HepG2 (cell line): ENCODE measurements at regions not wholly inside any gene's neighbourhood (a gene's known extent, or its start where the extent isn't known, plus 50 kb on each side); places are given as distances from the start of the nearest gene placed in this dataset.

Experiments
- ATAC-seq: fragments of 200-7000 bp; cut with Tn5 transposase; 3 replicates; pipeline ENCODE4 v1.9.1; 2020; ENCODE audit warnings: mild to moderate bottlenecking, moderate library complexity
- BruUV-seq: library from RNA; stranded (reverse); fragments of 400-500 nt; replicated peaks from 2 replicates; lab custom pipeline; 2021; lab: Mats Ljungman, UMichigan
- CTCF ChIA-PET: fragments of 300-600 bp; formaldehyde crosslinking; extraction: SDS; loops from one replicate; lab custom pipeline; 2021; ENCODE audit warnings: low total read pairs, inconsistent platforms, low intra/inter-chr PET ratio; lab: Yijun Ruan, JAX
- POLR2A ChIA-PET: fragments of 350-600 bp; sonication (Branson Sonifier 250); formaldehyde crosslinking; loops from one replicate; lab custom pipeline; 2020; ENCODE audit warnings: antibody characterized with exemption, inconsistent platforms; lab: Yijun Ruan, JAX
- DNase-seq: peaks from one replicate; pipeline ENCODE4 v3.0.0-alpha.2; 2015; ENCODE audit warnings: low spot score
- FAIRE-seq: peaks from 3 replicates; lab custom pipeline; 2011; peaks lifted over from hg19 to GRCh38; lab: Jason Lieb, UNC
- H2AFZ ChIP-seq: one replicate; pipeline ENCODE4 v1.6.1; 2011; ENCODE audit warnings: low read length, inconsistent platforms
- H3K27ac ChIP-seq: fragments of 300-600 bp; 3 replicates; pipeline ENCODE4 v1.8.0; 2011; ENCODE audit warnings: mixed run types, mild to moderate bottlenecking, mixed read lengths, low read length, inconsistent platforms; ENCODE audit not compliant: insufficient read depth; ENCODE audit errors: extremely low read length
- H3K27me3 ChIP-seq, 2 experiments: fragments of 200-600 bp in 1 of 2; 2 replicates in 1 of 2; 3 replicates in 1 of 2; pipeline versions ENCODE4 v1.6.0 to v1.8.0; 2011; ENCODE audit warnings: low read length in 2 of 2, mild to moderate bottlenecking in 2 of 2, moderate library complexity in 2 of 2, inconsistent platforms in 1 of 2; ENCODE audit not compliant: insufficient read depth in 2 of 2, control insufficient read depth in 1 of 2
- H3K36me3 ChIP-seq, 2 experiments: fragments of 200-600 bp in 1 of 2; replicated peaks in 1 of 2; 2 replicates in 1 of 2; 3 replicates in 1 of 2; pipeline versions ENCODE4 v1.5.1 to v1.8.0; 2011; ENCODE audit warnings: low read length in 2 of 2, inconsistent platforms in 1 of 2; ENCODE audit not compliant: insufficient read depth in 2 of 2, control insufficient read depth in 1 of 2
- H3K4me1 ChIP-seq: 2 replicates; pipeline ENCODE4 v1.5.1; 2012; ENCODE audit warnings: low read length, inconsistent platforms; ENCODE audit not compliant: insufficient read depth
- H3K4me2 ChIP-seq: 2 replicates; pipeline ENCODE4 v1.6.0; 2011; ENCODE audit warnings: low read depth, low read length, inconsistent platforms
- H3K4me3 ChIP-seq, 3 experiments: fragments of 200-600 bp in 1 of 3; sonication (generic), shearing (Covaris generic) in 1 of 3; replicated peaks in 1 of 3; 2 replicates each; pipeline ENCODE4 v1.5.1; 2011 to 2016; ENCODE audit warnings: low read length in 3 of 3, inconsistent platforms in 2 of 3, low read depth in 2 of 3, mild to moderate bottlenecking in 2 of 3, control low read depth in 1 of 3, mixed read lengths in 1 of 3; ENCODE audit not compliant: insufficient read depth in 1 of 3
- H3K79me2 ChIP-seq: one replicate; pipeline ENCODE4 v1.6.1; 2011; ENCODE audit warnings: low read length, inconsistent platforms; ENCODE audit not compliant: insufficient read depth
- H3K9ac ChIP-seq: 2 replicates; pipeline ENCODE4 v1.6.0; 2011; ENCODE audit warnings: mild to moderate bottlenecking, low read depth, low read length, inconsistent platforms; ENCODE audit not compliant: insufficient read depth
- H3K9me3 ChIP-seq: 2 replicates; pipeline ENCODE4 v1.5.1; 2012; ENCODE audit warnings: mild to moderate bottlenecking, low read length
- H4K20me1 ChIP-seq: 2 replicates; pipeline ENCODE4 v1.6.0; 2011; ENCODE audit warnings: inconsistent platforms, mild to moderate bottlenecking, low read length, moderate library complexity; ENCODE audit not compliant: insufficient read depth
- AKAP8 ChIP-seq: sonication (generic); formaldehyde crosslinking; IDR thresholded peaks from 2 replicates; pipeline ENCODE4 v1.5.1; 2020; ENCODE audit warnings: mild to moderate bottlenecking, missing genetic modification reagents
- CREBL2 ChIP-seq: sonication (generic); formaldehyde crosslinking; IDR thresholded peaks from 2 replicates; pipeline ENCODE4 v1.8.1; 2023; ENCODE audit warnings: missing genetic modification reagents, mild to moderate bottlenecking, borderline replicate concordance
- CTCF ChIP-seq: sonication (generic); formaldehyde crosslinking; IDR thresholded peaks from 2 replicates; pipeline ENCODE4 v1.5.0; 2020; ENCODE audit warnings: mild to moderate bottlenecking, missing genetic modification reagents, moderate library complexity
- ELF3 ChIP-seq: IDR thresholded peaks from 2 replicates; pipeline ENCODE4 v1.6.1; 2016; ENCODE audit warnings: missing genetic modification reagents, missing compliant biosample characterization
- IRX3 ChIP-seq: sonication (generic); formaldehyde crosslinking; IDR thresholded peaks from 2 replicates; pipeline ENCODE4 v1.8.1; 2023; ENCODE audit warnings: mild to moderate bottlenecking, low read depth, missing genetic modification reagents, borderline replicate concordance
- MIXL1 ChIP-seq: IDR thresholded peaks from 2 replicates; pipeline ENCODE4 v1.6.1; 2016
- MLLT10 ChIP-seq: sonication (generic); formaldehyde crosslinking; IDR thresholded peaks from 2 replicates; pipeline ENCODE4 v1.4.0; 2020; ENCODE audit warnings: missing genetic modification reagents
- PREB ChIP-seq: sonication (generic); formaldehyde crosslinking; IDR thresholded peaks from 2 replicates; pipeline ENCODE4 v1.4.0; 2020; ENCODE audit warnings: missing genetic modification reagents
- SKI ChIP-seq: fragments of 450-650 bp; IDR thresholded peaks from one replicate; pipeline ENCODE4 v1.6.1; 2018; ENCODE audit warnings: mild to moderate bottlenecking; ENCODE audit not compliant: partially characterized antibody
- SMC3 ChIP-seq: IDR thresholded peaks from 2 replicates; pipeline ENCODE4 v1.6.1; 2011; ENCODE audit warnings: low read length, improper control_type of control experiment
- THAP11 ChIP-seq: IDR thresholded peaks from 2 replicates; pipeline ENCODE4 v1.6.1; 2016; ENCODE audit warnings: missing biosample characterization, missing genetic modification reagents
- YY1 ChIP-seq: IDR thresholded peaks from 2 replicates; pipeline ENCODE4 v1.6.1; 2011; ENCODE audit warnings: low read length, low read depth, moderate library complexity, mild to moderate bottlenecking; ENCODE audit not compliant: insufficient read depth, insufficient replicate concordance
- ZMYM4 ChIP-seq: sonication (generic); formaldehyde crosslinking; IDR thresholded peaks from 2 replicates; pipeline ENCODE4 v1.8.1; 2023; ENCODE audit warnings: mild to moderate bottlenecking, missing genetic modification reagents
- ZNF12 ChIP-seq: sonication (generic); formaldehyde crosslinking; IDR thresholded peaks from 2 replicates; pipeline ENCODE4 v1.5.0; 2020; ENCODE audit warnings: missing genetic modification reagents
- ZNF781 ChIP-seq: sonication (generic); formaldehyde crosslinking; IDR thresholded peaks from 2 replicates; pipeline ENCODE4 v1.5.1; 2020; ENCODE audit warnings: borderline replicate concordance, mild to moderate bottlenecking, missing genetic modification reagents; ENCODE audit errors: not compliant biosample characterization
- ZSCAN30 ChIP-seq: sonication (generic); formaldehyde crosslinking; IDR thresholded peaks from 2 replicates; pipeline ENCODE4 v1.5.0; 2020; ENCODE audit warnings: mild to moderate bottlenecking, missing genetic modification reagents
- WGBS: methylation state at CpG from one replicate; pipeline ENCODE4 v1.1.6; 2017; ENCODE audit warnings: low lambda C conversion rate; 5-methylcytosine and 5-hydroxymethylcytosine counted together
- in situ Hi-C: cut with HindIII; loops from 2 replicates; pipeline ENCODE4 v1.10.0; 2017; ENCODE audit warnings: low pct_unique_long_range_greater_than_20kb; ENCODE audit not compliant: extremely low pct_ligation_motif_present
- intact Hi-C: fragments of 100-400 bp; cut with micrococcal nuclease; formaldehyde crosslinking; loops from one replicate; pipeline ENCODE4 v1.10.0; 2022; ENCODE audit not compliant: unreplicated experiment
- TF ChIP-seq, protein P1 (sequence below): sonication (generic); formaldehyde crosslinking; IDR thresholded peaks from 2 replicates; pipeline ENCODE4 v1.8.0; 2022; ENCODE audit warnings: mild to moderate bottlenecking, missing genetic modification reagents, moderate library complexity
- TF ChIP-seq, protein P2 (sequence below): sonication (generic); formaldehyde crosslinking; IDR thresholded peaks from 2 replicates; pipeline ENCODE4 v1.4.0; 2020; ENCODE audit warnings: missing genetic modification reagents, borderline replicate concordance

- Histone ChIP-seq H3K36me3 (no peaks in the 10 kb centered on the region), H3K4me3 (peak overlapping the region; percentile 11 to 38 (median 24); a peak in 2 of 6 replicates), H3K79me2 (no peaks in the 10 kb centered on the region), H4K20me1 (no peaks in the 10 kb centered on the region), H3K4me1 (0 out of 2 replicates have a peak, but pooled peaks cover 10% of the 10 kb centered on the region), H3K9ac (no peak overlapping the region), H3K4me2 (peak overlapping the region; percentile 60), H2AFZ (peak overlapping the region; percentile 96), H3K9me3 (peaks cover 4% of the 10 kb centered on the region; the same call in 1 of the 2 replicates), H3K27me3 (no peaks in the 10 kb centered on the region), H3K27ac (no peak overlapping the region)
- ChIA-PET POLR2A (no interaction called here), CTCF (no interaction called here)
- intact Hi-C loops, result loop anchor here (5.0 to 10.0 kb wide), 2 partner anchors 221 to 336 kb away; no protein-coding TSS in a partner anchor
- BruUV-seq, result no TSS peak
- WGBS, result 17% methylated on average over 6 of the region's 6 CpGs
- FAIRE-seq (peak; percentile 58), ATAC-seq (peak; percentile 94), DNase-seq (peak; percentile 39)
- in situ Hi-C loops, result no loop called here
- TF ChIP-seq CTCF, result peak; percentile 27
- no peak for TF ChIP-seq ELF3 (CRISPR knock-in tag)
- 0 out of 2 replicates have a peak, but pooled peaks have one; percentile 21 for TF ChIP-seq ZMYM4
- no peak for TF ChIP-seq ZSCAN30
- no peak for TF ChIP-seq MLLT10 (CRISPR knock-in tag)
- TF ChIP-seq YY1, result peak; percentile 38
- TF ChIP-seq MIXL1 (CRISPR knock-in tag), result no peak
- TF ChIP-seq IRX3 (CRISPR knock-in tag), result no peak
- TF ChIP-seq SKI, result no peak
- TF ChIP-seq, protein P1, sequence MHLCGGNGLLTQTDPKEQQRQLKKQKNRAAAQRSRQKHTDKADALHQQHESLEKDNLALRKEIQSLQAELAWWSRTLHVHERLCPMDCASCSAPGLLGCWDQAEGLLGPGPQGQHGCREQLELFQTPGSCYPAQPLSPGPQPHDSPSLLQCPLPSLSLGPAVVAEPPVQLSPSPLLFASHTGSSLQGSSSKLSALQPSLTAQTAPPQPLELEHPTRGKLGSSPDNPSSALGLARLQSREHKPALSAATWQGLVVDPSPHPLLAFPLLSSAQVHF (CRISPR knock-in tag), result no peak
- TF ChIP-seq CREBL2, result no peak
- no peak for TF ChIP-seq ZNF781 (CRISPR knock-in tag)
- no peak for TF ChIP-seq PREB
- TF ChIP-seq, protein P2, sequence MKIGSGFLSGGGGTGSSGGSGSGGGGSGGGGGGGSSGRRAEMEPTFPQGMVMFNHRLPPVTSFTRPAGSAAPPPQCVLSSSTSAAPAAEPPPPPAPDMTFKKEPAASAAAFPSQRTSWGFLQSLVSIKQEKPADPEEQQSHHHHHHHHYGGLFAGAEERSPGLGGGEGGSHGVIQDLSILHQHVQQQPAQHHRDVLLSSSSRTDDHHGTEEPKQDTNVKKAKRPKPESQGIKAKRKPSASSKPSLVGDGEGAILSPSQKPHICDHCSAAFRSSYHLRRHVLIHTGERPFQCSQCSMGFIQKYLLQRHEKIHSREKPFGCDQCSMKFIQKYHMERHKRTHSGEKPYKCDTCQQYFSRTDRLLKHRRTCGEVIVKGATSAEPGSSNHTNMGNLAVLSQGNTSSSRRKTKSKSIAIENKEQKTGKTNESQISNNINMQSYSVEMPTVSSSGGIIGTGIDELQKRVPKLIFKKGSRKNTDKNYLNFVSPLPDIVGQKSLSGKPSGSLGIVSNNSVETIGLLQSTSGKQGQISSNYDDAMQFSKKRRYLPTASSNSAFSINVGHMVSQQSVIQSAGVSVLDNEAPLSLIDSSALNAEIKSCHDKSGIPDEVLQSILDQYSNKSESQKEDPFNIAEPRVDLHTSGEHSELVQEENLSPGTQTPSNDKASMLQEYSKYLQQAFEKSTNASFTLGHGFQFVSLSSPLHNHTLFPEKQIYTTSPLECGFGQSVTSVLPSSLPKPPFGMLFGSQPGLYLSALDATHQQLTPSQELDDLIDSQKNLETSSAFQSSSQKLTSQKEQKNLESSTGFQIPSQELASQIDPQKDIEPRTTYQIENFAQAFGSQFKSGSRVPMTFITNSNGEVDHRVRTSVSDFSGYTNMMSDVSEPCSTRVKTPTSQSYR (CRISPR knock-in tag), result peak; percentile 37; the same call in 1 of the 2 replicates
- TF ChIP-seq THAP11, result no peak
- TF ChIP-seq SMC3, result peak; percentile 27; the same call in 1 of the 2 replicates
- no peak for TF ChIP-seq AKAP8 (CRISPR knock-in tag)
- peak; percentile 63; the same call in 1 of the 2 replicates for TF ChIP-seq ZNF12 (CRISPR knock-in tag)
These were observed 731.4 kb upstream of the CITED2 start for GRCh38 chr6:140105857-140106256.
